ENCODE measurements at regions not wholly inside any gene's neighbourhood (a gene's known extent, or its start where the extent isn't known, plus 50 kb on each side); places are given as distances from the start of the nearest gene placed in this dataset.

GRCh38 chr1:229784834-229785233 is 158.8 kb downstream of the URB2 start:
- Mint-ChIP-seq H3K9me3 (ENCODE audit: low read depth, unreplicated experiment) (peaks cover 10% of the 10 kb centered on the region), H3K27me3 (ENCODE audit: unreplicated experiment) (peaks cover 68% of the 10 kb centered on the region), H3K4me1 (ENCODE audit: low read depth, unreplicated experiment) (no peaks in the 10 kb centered on the region), H3K4me3 (ENCODE audit: low read depth, unreplicated experiment) (no peak overlapping the region), H3K36me3 (ENCODE audit: insufficient read depth, unreplicated experiment) (peaks cover 5% of the 10 kb centered on the region), H3K27ac (ENCODE audit: unreplicated experiment) (no peak overlapping the region)
- DNase-seq: no peak
- CTCF ChIA-PET: interaction anchor here (0.6 to 1.6 kb wide), 3 partner anchors 10 to 523 kb away, joined by 3 to 4 read pairs (median 4); no protein-coding TSS in a partner anchor
- no TSS peak for BruUV-seq (replicated peaks)
- TF ChIP-seq CTCF (IDR thresholded peaks at IDR 0.05; ENCODE audit: unreplicated experiment): no peak
- intact Hi-C loops (cut with micrococcal nuclease; ENCODE audit: unreplicated experiment): loop anchor here (5.0 kb wide), 1 partner anchor 382 kb away; no protein-coding TSS in a partner anchor

- intact Hi-C loops (cut with micrococcal nuclease; ENCODE audit: unreplicated experiment): no loop called here
- Mint-ChIP-seq H3K27me3 (ENCODE audit: unreplicated experiment) (peaks cover 56% of the 10 kb centered on the region), H3K4me3 (ENCODE audit: low read depth, unreplicated experiment) (no peak overlapping the region), H3K27ac (ENCODE audit: unreplicated experiment) (no peak overlapping the region), H3K4me1 (ENCODE audit: low read depth, unreplicated experiment) (no peaks in the 10 kb centered on the region), H3K9me3 (ENCODE audit: low read depth, unreplicated experiment) (peaks cover 14% of the 10 kb centered on the region), H3K36me3 (ENCODE audit: insufficient read depth, unreplicated experiment) (no peaks in the 10 kb centered on the region)
- no peak for TF ChIP-seq CTCF (IDR thresholded peaks at IDR 0.05; ENCODE audit: unreplicated experiment)
- no TSS peak for BruUV-seq (replicated peaks)
- no peak for DNase-seq
- CTCF ChIA-PET: interaction anchor here (0.7 kb wide), 1 partner anchor 386 kb away, joined by 4 read pairs; no protein-coding TSS in a partner anchor
These were observed 161.0 kb downstream of the URB2 start for GRCh38 chr1:229786974-229787610.

- intact Hi-C loops (cut with micrococcal nuclease; ENCODE audit: unreplicated experiment): no loop called here
- CTCF ChIA-PET: interaction anchor here (0.5 to 0.7 kb wide), 2 partner anchors 387 to 607 kb away, joined by 4 read pairs; no protein-coding TSS in a partner anchor
- no peak for TF ChIP-seq CTCF (IDR thresholded peaks at IDR 0.05; ENCODE audit: unreplicated experiment)
- BruUV-seq (replicated peaks): no TSS peak
- Mint-ChIP-seq H3K27ac (ENCODE audit: unreplicated experiment) (no peak overlapping the region), H3K9me3 (ENCODE audit: low read depth, unreplicated experiment) (peaks cover 14% of the 10 kb centered on the region), H3K36me3 (ENCODE audit: insufficient read depth, unreplicated experiment) (no peaks in the 10 kb centered on the region), H3K4me1 (ENCODE audit: low read depth, unreplicated experiment) (no peaks in the 10 kb centered on the region), H3K27me3 (ENCODE audit: unreplicated experiment) (peaks cover 50% of the 10 kb centered on the region), H3K4me3 (ENCODE audit: low read depth, unreplicated experiment) (no peak overlapping the region)
- no peak for DNase-seq
These were observed 162.0 kb downstream of the URB2 start for GRCh38 chr1:229788004-229788403.

GRCh38 chr1:229792012-229792975 is 166.2 kb downstream of the URB2 start:
- H3K9me3 Mint-ChIP-seq (ENCODE audit: low read depth, unreplicated experiment): peaks cover 12% of the 10 kb centered on the region
- DNase-seq: no peak
- no peak overlapping the region for H3K27ac Mint-ChIP-seq (ENCODE audit: unreplicated experiment)
- peaks cover 5% of the 10 kb centered on the region for H3K4me1 Mint-ChIP-seq (ENCODE audit: low read depth, unreplicated experiment)
- no peak overlapping the region for H3K4me3 Mint-ChIP-seq (ENCODE audit: low read depth, unreplicated experiment)
- intact Hi-C loops (cut with micrococcal nuclease; ENCODE audit: unreplicated experiment): no loop called here
- peaks cover 60% of the 10 kb centered on the region for H3K27me3 Mint-ChIP-seq (ENCODE audit: unreplicated experiment)
- no TSS peak for BruUV-seq (replicated peaks)
- CTCF ChIA-PET: no interaction called here
- no peak for TF ChIP-seq CTCF (IDR thresholded peaks at IDR 0.05; ENCODE audit: unreplicated experiment)
- H3K36me3 Mint-ChIP-seq (ENCODE audit: insufficient read depth, unreplicated experiment): no peaks in the 10 kb centered on the region

All from Calu3 (cell line).